Globus pallidus (tissue), 1 donor: ENCODE measurements at regions not wholly inside any gene's neighbourhood (a gene's known extent, or its start where the extent isn't known, plus 50 kb on each side); places are given as distances from the start of the nearest gene placed in this dataset.
"Not testable (repeated sequence)": the region's sequence is repeated elsewhere in the genome, so short reads cannot be mapped to it uniquely, and the experiment has no call there.

Experiments
- DNase-seq: peaks from one replicate; pipeline ENCODE4 v3.0.0-alpha.2; 2015; ENCODE audit warnings: low spot score

DNA sequence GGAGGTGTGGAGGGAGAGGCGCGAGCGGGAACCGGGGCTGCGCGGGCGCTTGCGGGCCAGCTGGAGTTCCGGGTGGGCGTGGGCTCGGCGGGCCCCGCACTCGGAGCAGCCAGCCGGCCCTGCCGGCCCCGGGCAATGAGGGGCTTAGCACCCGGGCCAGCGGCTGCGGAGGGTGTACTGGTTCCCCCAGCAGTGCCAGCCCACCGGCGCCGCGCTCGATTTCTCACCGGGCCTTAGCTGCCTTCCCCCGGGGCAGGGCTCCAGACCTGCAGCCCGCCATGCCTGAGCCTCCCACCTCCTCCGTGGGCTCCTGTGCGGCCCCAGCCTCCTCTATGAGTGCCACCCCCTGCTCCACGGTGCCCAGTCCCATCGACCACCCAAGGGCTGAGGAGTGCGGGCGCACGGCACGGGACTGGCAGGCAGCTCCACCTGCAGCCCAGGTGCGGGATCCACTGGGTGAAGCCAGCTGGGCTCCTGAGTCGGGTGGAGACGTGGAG lies 141.4 kb downstream of the SPRY1 start:
- not testable (repeated sequence) for DNase-seq

DNA sequence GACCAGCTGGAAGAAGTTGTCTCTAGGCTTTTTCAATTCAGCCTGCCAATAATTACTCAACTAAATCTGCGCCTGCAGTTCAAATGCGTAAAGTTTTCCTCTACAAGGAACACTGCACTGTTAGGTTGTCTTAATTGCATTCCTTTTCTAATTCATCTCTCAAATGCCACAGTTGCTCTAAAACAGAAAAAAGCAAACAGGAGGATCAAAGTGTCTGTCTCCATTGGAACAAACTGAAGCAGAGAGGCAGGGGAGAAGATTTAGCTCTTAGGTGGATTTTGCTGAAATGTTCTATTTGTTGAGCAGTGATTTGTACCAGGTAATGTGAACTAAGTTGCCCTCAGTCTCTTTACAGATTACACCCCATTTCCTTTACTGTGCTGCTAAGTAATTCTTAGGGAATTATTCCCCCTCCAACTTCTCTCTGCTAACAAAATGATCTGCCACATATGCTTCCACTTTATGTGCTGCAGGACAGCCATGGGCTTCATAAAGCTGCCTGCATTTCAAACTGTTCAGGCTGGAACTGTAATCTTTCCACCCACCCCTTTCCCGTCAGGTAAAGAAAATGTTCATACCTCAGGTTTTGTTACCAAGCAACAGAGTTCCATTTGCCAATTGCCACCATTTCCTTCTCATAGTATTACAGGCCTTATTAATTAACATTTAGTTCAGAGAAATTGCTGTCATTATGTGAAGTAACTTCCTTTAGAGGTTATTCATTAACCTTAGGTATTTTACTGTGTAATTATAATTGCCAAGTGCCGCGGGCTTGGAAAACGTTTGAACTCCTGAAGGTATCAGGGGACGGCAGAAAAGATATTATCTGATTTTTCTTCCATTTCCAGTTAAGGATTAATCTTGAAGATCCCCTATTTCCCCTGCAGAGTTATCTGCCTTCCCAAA lies 149.3 kb downstream of the SPRY1 start:
- no peak for DNase-seq

DNA sequence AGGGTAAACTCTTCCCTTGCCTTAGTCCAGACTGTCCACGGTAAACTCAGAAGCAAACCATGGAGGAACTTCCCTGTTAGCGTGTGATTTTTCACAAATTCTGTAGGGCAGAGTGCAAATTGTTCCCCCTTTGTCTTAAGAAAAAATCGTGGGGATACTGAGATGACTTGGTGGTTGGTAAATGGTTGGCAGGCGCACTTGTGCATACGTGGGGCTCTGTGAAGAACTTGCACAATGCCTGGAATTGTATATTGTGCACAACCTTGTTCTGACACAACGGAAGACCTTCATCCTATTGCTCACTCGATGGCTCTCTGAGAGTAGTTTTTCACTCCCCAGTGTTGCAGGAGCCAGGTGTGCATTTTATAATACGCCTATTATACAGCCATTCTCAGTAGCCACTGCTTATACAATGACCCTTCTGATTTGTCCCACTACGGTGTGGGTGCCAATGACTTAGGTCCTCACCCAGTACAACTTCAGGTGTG lies 150.0 kb downstream of the SPRY1 start:
- no peak for DNase-seq

DNA sequence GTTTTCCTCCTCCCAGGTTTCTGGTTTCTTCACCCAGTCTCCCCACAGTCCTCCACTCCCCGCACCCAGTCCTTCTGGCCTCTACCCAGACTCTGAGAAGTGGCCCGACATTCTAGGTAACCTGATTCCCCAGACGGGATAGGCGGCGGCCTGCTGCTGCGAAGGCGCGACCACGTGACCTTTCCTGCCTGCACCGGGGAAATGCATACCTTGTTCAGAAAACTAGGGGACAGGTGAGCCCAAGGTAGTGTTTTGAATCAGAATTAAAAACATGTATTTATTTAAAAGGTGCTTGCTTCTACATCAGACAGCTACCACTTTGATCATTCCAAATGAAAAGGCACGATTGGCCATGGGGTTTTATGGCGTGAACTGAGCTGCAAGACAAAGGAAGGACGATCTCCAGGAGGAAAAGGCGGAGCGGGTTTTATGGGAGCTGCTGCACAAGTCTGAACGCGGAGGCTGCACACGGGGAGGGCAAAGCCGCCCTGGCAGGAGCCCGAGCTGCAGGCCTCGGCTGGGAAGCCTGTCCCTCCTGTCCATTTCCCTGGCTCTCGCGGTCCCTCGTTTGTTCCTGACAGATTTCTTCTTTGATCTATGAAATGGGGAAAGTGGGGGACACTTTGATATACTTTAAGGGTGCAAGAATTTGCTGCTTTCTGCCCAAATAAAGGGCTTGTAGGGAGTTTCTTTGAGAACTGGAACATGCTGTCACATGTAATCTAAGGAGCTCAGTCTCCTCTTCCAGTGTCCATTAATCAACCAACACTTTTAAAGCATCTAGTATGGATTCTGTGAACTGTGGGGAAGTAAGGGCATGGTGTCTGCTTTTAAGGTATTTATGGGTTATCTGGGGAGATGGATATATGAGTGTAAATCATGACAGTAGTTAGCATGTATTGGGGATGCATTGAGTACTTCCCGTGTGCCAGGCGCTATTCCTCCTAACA lies 150.9 kb downstream of the SPRY1 start:
- no peak for DNase-seq

DNA sequence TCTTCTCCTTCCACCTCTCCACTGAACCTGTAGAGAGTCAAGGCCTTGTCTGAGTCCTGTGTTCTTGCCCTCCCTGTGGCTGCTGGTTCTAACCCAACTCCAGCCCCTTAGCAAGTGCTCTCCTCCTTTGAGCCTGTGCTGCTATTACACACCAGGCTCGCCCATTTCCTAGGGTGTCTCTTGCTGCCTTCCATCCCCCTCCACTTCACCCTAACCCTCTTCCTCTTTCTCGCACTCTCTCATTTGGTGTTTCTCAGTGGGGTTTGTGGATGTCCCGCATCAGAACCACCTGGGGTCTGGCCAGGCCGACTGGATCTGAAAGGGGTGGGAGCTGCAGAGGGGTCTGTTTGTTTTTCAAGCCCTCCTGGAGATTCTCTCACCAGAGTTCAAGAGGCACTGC lies 156.7 kb downstream of the SPRY1 start:
- no peak for DNase-seq

DNA sequence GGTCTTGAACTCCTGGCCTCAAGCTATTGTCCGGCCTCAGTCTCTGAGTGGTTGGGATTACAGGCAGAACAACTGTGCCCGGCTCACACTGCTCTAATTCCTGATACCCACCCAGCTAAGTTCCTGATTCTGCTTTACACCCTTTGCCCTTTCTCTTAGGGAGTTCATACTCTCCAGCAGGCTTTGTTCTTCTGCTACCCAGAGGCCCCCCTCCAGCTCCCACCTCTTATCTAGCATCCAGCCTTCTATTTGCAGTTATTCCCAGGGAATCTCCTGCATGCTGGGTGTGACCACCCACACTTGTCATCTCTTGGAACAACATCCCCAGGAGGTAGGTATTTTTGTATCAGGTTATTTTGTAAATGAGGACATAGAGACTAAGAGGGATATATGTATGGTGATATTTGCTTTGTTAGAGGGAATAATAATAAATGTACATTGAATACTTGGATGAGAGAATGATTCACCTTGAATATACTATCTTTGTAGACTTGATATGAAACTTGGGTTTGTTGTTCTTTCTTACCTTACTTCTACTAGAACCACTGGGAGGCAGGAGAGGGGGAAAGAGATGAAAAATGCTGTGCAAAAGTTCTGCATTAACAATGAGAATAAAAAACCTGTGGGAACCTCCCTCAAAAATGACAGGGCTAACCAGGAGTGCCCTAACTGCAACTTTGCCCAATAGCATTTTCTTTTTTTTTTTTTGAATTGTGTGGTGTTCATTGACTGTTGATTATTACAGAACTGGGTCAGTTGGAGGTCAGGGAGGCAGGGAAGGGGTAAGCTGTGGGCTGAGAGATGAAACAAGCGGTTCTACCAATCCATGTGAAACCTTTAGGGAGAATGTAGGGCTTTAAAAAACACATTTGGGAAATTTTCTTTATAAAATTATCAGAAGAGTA lies 157.4 kb downstream of the SPRY1 start:
- DNase-seq: no peak

DNA sequence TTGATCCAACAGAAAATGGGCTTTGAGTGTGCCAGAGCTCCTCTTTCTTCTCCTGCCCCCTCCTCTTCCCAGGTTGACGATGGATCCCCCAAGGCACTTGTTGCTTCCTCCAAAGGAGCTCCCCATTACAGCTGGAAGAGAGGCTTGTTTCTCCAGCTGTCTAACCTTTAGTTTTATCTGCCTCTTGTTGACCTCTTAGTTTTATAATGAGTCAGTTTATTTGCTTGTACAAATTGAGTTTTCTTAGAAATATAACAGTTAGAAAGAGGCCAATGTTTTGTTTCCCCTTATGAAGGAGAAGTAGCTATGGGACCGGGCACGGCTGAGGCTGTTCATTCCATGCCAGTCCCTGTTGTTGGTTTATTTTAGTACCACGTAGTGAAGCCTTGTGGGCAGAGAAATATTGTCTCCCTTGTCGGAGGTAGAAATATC lies 158.2 kb downstream of the SPRY1 start:
- DNase-seq: peak; percentile 26

DNA sequence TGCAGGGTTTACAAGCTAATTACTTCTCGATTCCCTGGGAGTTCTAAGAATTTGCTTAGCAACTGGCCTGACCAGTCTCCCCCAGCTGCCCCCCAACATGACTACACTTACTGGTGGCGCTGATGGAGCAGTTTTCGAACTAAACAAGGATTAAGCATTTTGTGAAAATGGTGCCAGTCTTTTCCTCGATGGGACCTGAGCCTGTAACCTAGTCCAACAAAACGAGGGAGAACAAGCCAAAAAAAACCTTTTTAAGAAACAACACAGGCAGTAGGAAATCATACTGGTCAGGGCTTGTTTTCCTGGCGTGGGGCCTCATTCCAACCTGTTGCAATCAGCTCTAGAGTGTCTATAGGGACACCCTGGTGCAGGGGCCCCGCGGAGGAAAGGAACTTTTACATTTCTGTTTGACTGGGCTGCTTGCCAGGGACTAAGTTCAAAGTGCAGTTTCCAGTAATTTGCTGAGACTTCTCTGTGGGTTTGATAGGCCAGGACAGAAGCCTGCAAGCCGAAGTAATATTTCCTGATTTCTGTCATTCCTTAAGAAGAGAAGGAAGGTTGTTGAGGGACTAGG lies 158.7 kb downstream of the SPRY1 start:
- peak; percentile 57 for DNase-seq

DNA sequence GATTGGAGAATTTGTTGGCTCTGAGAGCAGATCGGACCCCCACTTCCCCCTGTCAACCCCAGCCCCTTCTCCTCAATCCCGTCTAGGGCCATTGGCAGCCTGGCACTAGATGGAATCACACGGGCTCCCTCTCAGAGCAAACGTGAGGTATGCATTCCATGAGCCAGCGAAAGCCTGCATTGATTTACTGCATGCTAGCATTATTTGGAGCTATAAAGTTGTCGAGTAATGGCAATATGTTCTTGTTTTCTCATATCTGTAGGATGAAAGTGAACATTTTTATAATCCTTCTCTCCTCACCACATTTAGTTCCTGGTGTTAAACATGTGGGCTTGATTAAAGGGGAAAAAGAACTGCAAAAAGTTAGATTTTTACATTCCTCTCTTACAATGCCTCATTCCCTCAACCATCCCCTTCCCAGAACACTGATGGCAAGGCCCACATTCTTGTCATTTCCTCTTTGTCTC lies 159.2 kb downstream of the SPRY1 start:
- no peak for DNase-seq

DNA sequence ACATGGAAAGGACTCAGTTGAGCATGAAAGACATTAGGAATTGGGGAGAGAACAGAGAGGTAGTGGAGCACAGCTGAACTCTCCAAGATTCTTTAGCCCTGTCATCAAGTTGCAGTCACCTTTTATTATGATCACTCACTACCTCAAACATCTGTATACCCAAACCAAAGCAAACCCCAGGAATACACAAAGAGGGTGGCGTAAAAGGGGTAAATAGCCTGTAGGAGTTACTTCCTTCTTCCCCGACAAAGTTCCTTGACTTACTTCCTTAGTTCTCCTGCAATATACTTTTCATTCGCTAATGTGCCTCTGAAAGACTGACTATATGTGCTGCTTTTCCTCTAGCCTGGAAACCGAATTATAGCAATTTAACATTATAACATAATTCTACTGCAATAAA lies 159.9 kb downstream of the SPRY1 start:
- DNase-seq: no peak

DNA sequence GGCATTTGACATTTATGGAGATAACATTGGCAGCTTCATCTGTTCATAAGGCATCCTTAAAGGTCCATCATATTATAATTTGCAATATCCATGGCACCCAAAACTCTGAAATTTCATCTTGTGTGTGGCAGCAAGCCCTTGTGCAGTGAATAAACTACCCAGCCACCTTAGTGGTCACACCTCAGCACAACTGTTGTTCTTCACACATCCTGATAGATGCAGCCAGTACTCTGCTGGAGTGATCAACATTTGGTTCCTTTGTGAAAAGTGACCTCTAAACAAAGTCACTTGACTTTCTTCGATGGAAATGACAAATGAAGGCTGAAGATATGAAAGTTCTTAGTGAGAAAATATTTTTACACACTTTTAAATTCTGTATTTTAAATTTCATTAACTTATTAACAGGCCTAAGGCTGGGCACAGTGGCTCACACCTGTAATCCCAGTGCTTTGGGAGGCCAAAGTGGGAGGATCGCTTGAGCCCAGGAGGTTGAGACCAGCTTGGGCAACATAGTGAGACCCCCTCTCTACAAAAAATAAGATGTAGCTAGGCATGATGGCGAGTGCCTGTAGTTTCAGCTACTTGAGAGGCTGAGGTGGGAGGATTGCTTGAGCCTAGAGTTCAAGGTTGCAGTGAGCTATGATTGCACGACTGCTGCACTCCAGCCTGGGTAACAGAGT lies 161.4 kb downstream of the SPRY1 start:
- no peak for DNase-seq

DNA sequence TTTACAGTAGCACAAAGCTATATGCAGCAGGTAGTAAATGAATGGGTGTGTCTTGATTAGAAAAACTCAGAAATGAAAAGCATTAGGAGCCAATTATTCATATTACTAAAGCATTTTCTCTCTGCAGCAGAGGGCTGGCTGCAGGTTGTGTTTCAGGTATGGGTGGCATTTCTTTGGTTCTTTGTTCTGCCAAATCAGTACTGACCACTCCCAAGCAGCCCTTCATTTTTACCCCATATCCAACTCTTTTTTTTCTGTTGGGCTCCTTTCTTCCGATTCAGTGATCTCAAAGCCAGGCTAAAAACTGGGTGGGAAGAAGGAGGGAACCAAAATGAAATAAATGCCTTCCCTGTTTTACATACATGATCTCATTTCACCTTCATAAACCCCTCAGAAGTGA lies 162.3 kb downstream of the SPRY1 start:
- DNase-seq: no peak

DNA sequence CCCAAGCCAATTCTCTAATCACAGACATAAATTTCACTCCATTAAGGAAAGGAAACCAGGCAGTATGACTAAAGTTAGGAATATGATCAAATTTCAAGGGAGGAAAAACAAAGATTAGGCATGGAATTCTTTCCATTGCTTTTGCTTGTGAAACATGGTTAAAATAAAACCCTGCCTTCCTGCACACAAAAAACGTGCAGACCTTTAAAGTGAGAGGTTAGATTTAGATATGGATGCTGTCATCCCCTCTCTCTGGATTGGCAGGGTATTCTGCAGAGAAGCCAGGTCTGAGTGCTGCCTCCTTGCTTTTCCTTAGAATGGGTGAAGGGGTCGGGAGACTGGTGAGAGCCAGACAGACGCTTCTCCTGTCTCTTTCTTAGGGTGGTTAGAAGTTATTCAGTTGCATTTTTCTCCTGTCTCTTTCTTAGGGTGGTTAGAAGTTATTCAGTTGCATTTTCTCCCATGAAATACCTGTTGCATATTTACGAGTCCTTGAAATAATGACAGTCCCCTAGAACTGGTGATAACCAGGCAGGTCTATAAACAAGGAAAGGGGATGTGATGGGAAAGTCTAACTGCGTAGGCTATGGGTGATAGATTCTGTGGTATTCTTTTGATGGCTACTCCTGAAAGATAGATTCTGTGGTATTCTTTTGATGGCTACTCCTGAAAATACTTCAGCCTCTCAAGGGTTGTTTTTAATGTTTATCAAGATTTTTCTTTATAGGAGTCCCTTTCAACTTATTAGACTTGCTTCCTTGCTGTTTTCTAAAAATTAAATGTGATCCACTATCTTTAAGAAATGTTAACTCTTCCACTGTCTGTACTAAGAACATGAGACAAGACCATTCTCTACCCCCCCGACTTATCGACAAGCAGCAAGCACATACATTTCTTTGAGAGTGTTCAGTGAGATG lies 163.6 kb downstream of the SPRY1 start:
- DNase-seq: no peak

DNA sequence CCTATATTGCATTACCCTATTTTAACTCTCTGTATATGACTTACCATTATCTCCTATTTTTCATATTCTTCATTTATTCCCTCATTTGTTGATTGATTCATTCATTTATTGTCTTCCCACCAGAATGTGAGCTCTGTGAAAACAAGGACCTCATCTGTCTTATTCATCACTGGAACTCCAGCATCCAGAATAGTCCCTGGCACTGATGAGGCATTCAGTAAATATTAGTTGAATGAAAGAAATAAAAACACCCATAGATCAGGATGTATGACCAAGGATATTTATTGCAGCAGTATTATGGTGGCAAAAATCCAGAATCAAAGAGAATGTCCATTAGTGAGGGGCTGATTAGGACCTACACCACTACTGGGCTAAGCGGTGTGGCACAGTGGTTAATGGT lies 164.9 kb downstream of the SPRY1 start:
- no peak for DNase-seq

DNA sequence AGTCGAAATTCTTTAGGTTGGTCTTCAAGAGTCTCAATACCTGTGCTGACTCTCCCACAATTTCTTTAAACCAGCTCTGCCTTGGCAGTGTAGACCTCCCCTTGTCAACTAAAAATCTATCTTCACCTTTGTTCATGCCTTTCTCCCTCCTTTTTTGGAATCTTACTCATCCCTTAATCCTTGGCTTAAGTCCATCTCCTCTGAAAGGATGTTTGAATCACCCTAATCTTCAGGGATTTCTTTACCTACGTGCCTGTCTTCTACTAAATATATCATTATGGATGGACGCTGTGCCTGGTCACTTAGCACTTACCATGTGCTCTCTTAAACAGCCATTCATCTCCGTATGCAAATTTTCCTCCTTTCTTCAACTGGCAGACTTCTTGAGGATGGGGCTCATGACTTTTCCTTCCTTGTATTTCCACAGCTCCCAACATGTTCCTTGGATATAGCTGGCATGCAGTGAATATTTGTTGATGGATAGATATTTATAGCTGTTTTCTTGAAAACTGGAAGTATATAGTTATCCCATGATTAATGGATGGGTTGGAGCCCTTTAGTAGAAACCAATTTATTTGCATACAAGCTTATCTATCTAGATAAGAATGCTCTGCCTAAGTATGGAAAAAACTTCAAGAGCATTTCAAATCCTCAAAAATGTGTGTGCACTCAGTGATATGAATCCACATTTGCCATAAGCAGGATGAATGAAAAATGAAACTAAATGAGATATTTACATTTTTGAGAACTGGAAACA lies 166.6 kb downstream of the SPRY1 start:
- no peak for DNase-seq

DNA sequence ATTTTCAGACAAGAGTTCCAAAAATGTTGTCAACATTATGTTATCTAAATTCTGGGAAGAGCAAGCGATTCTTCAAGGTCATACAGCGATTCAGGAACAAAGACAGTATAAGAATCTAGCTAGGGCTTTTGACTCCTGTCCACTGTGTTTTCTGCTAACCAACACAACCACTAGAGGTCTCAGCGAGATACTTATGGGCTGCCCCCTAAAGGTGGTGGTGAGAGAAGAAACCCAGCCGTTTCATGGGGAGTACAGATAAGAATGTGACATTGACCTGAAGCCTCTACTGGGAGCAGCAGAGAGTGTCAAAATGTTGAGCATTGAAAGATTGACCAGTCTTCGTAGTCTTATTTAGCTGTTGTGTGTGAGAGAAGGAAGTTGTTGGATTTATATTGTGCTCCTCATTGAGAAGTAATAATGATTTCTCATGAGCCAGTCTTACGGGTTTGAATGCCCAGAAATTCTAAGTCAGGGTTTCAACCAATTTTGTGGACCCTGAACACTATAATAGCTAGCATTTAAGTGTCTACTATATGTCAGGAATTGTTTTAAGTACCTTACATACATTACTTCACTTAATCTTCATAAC lies 168.3 kb downstream of the SPRY1 start:
- DNase-seq: peak; percentile 61

DNA sequence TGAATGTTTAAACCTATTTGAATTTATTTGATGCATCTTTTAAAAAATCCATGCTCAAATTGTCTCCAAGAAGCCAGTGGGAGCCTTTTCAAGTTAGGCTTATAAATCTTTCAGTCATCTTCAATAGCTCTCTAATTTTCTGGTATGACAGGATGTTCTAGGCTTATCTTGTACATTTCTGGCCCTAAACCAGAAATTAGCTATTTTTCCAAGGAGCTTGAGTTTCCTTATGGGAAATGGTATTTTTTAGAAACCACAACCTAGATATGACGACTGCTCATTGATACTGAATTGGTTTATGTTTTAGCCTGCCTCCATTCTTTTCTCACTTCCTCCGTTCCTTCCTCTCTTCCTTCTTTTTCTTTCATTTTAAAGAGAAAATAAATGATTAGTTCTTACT lies 172.3 kb downstream of the SPRY1 start:
- DNase-seq: no peak

DNA sequence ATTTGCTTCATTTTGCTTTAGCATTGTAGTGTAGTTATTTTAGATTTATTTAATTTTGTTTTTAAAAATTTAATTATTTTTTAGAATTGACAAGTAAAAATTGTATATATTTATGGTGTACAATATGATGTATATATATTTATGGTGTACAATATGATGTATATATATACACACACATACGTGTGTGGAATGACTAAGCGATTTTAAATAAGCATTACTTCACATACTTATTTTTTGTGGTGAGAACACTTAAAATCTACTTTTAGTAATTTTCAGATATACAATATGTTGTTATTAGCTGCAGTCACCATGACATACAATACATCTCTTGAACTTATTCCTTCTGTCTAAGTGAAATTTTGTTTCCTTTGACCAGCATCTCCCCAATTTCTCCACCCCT lies 172.9 kb downstream of the SPRY1 start:
- DNase-seq: no peak
